ENCODE measurements at regions not wholly inside any gene's neighbourhood (a gene's known extent, or its start where the extent isn't known, plus 50 kb on each side); places are given as distances from the start of the nearest gene placed in this dataset.

DNA sequence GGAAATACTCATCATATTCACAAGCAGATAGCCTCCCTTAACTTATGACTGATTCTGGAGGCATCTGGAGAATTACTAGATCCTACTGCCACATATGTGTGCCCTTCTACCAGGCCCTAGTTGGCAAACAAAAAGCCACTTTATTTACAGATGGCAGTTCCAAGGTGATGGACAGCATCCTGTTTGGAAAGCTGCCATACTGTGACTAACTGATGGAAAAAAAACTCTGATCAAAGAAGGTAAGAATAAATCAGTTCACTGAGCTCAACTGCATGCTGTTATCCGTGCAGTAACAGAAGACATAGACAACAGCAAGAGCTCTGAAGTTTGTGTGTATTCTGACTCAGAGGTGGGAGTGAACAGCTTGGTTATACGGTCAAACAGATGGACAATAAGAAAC, 279.8 kb upstream of the POU5F2 start:
- TF ChIP-seq, protein P1, sequence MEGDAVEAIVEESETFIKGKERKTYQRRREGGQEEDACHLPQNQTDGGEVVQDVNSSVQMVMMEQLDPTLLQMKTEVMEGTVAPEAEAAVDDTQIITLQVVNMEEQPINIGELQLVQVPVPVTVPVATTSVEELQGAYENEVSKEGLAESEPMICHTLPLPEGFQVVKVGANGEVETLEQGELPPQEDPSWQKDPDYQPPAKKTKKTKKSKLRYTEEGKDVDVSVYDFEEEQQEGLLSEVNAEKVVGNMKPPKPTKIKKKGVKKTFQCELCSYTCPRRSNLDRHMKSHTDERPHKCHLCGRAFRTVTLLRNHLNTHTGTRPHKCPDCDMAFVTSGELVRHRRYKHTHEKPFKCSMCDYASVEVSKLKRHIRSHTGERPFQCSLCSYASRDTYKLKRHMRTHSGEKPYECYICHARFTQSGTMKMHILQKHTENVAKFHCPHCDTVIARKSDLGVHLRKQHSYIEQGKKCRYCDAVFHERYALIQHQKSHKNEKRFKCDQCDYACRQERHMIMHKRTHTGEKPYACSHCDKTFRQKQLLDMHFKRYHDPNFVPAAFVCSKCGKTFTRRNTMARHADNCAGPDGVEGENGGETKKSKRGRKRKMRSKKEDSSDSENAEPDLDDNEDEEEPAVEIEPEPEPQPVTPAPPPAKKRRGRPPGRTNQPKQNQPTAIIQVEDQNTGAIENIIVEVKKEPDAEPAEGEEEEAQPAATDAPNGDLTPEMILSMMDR (conservative IDR thresholded peaks at IDR 0.05; ENCODE audit: low read length) = no peak
- no peak for TF ChIP-seq EZH2phosphoT487 (IDR thresholded peaks at IDR 0.05; ENCODE audit: borderline replicate concordance, low read depth, low read length)
- Histone ChIP-seq H3K4me3 (ENCODE audit: low read depth, low read length, poor library complexity, severe bottlenecking) (no peak overlapping the region), H3K36me3 (ENCODE audit: insufficient read depth, low read length) (no peaks in the 10 kb centered on the region), H3K9me3 (ENCODE audit: low read length) (no peaks in the 10 kb centered on the region), H4K20me1 (ENCODE audit: insufficient read depth, low read length) (no peaks in the 10 kb centered on the region), H3K27ac (ENCODE audit: low read depth, low read length, poor library complexity, severe bottlenecking) (no peak overlapping the region), H3K79me2 (ENCODE audit: insufficient read depth, low read depth, low read length) (no peaks in the 10 kb centered on the region), H2AFZ (ENCODE audit: low read length) (no peak overlapping the region), H3K4me2 (ENCODE audit: low read length) (no peak overlapping the region), H3K4me1 (ENCODE audit: insufficient read depth, low read length, poor library complexity, severe bottlenecking) (no peaks in the 10 kb centered on the region), H3K9me2 (ENCODE audit: insufficient read depth, low read length) (no peaks in the 10 kb centered on the region)
- intact Hi-C loops (cut with micrococcal nuclease; ENCODE audit: unreplicated experiment) = no loop called here
- POLR2A ChIA-PET = no interaction called here
- DNase-seq (ENCODE audit: low spot score) = no peak
- no TSS peak for BruUV-seq (replicated peaks)
- CTCF ChIA-PET (ENCODE audit: unreplicated experiment) = no interaction called here

DNA sequence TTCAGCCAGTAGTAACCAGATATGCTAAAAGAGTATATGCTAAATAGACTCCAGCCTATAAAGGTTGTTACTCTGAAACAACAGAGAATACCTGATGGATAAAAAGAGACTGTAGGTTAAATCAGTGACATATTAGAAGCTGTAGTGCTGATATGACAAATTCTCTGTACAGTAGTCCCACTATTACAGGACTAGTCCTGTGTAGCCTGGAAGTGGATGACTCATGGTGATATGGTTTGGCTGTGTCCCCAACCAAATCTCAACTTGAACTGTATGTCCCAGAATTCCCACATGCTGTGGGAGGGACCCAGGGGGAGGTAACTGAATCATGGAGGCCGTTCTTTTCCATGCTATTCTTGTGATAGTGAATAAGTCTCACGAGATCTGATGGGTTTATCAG, 276.2 kb upstream of the POU5F2 start:
- CTCF ChIA-PET (ENCODE audit: unreplicated experiment) = no interaction called here
- Histone ChIP-seq H3K9me2 (ENCODE audit: insufficient read depth, low read length) (no peaks in the 10 kb centered on the region), H3K4me3 (ENCODE audit: low read depth, low read length, poor library complexity, severe bottlenecking) (no peak overlapping the region), H3K4me1 (ENCODE audit: insufficient read depth, low read length, poor library complexity, severe bottlenecking) (no peaks in the 10 kb centered on the region), H3K9me3 (ENCODE audit: low read length) (no peaks in the 10 kb centered on the region), H3K4me2 (ENCODE audit: low read length) (no peak overlapping the region), H4K20me1 (ENCODE audit: insufficient read depth, low read length) (no peaks in the 10 kb centered on the region), H3K36me3 (ENCODE audit: insufficient read depth, low read length) (no peaks in the 10 kb centered on the region), H3K79me2 (ENCODE audit: insufficient read depth, low read depth, low read length) (no peaks in the 10 kb centered on the region), H2AFZ (ENCODE audit: low read length) (no peak overlapping the region), H3K27ac (ENCODE audit: low read depth, low read length, poor library complexity, severe bottlenecking) (no peak overlapping the region)
- TF ChIP-seq, protein P1 (conservative IDR thresholded peaks at IDR 0.05; ENCODE audit: low read length) = no peak
- no peak for TF ChIP-seq EZH2phosphoT487 (IDR thresholded peaks at IDR 0.05; ENCODE audit: borderline replicate concordance, low read depth, low read length)
- intact Hi-C loops (cut with micrococcal nuclease; ENCODE audit: unreplicated experiment) = no loop called here
- POLR2A ChIA-PET = no interaction called here
- DNase-seq (ENCODE audit: low spot score) = no peak
- no TSS peak for BruUV-seq (replicated peaks)

DNA sequence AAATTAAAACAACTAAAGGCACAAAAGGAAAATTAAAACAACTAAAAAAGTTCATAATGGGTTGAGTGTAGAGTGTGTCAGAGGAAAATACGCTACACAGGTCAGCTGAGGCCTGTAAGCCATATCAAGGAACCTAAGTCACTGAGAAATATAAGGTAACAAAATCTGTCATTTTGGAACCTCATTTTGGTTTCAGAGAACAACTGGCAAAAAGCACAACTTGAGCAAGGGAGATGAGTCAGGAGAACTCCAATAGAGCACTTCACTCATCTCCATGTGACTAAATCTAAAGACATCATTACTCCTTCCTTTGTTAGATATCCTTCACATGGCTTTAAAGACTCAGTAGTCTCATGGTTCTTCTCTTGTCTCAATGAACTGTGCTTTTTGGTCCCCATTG, 269.4 kb upstream of the POU5F2 start:
- no TSS peak for BruUV-seq (replicated peaks)

More for the DNA sequence above, 269.4 kb upstream of the POU5F2 start:
- TF ChIP-seq EZH2phosphoT487 (IDR thresholded peaks at IDR 0.05; ENCODE audit: borderline replicate concordance, low read depth, low read length) = no peak
- TF ChIP-seq, protein P1 (conservative IDR thresholded peaks at IDR 0.05; ENCODE audit: low read length) = no peak
- H3K9me2 ChIP-seq (ENCODE audit: insufficient read depth, low read length) = no peaks in the 10 kb centered on the region
- H3K27ac ChIP-seq (ENCODE audit: low read depth, low read length, poor library complexity, severe bottlenecking) = no peak overlapping the region
- H4K20me1 ChIP-seq (ENCODE audit: insufficient read depth, low read length) = no peaks in the 10 kb centered on the region
- no peaks in the 10 kb centered on the region for H3K36me3 ChIP-seq (ENCODE audit: insufficient read depth, low read length)
- H3K4me1 ChIP-seq (ENCODE audit: insufficient read depth, low read length, poor library complexity, severe bottlenecking) = no peaks in the 10 kb centered on the region
- H3K4me3 ChIP-seq (ENCODE audit: low read depth, low read length, poor library complexity, severe bottlenecking) = no peak overlapping the region
- ChIA-PET CTCF (ENCODE audit: unreplicated experiment) (no interaction called here), POLR2A (interaction anchor here (0.5 to 1.1 kb wide), 2 partner anchors 41 to 1908 kb away, joined by 4 read pairs; no protein-coding TSS in a partner anchor)
- H3K9me3 ChIP-seq (ENCODE audit: low read length) = no peaks in the 10 kb centered on the region
- intact Hi-C loops (cut with micrococcal nuclease; ENCODE audit: unreplicated experiment) = no loop called here
- H3K79me2 ChIP-seq (ENCODE audit: insufficient read depth, low read depth, low read length) = no peaks in the 10 kb centered on the region
- DNase-seq (ENCODE audit: low spot score) = no peak
- no peak overlapping the region for H3K4me2 ChIP-seq (ENCODE audit: low read length)
- no peak overlapping the region for H2AFZ ChIP-seq (ENCODE audit: low read length)
